ENCODE measurements at regions not wholly inside any gene's neighbourhood (a gene's known extent, or its start where the extent isn't known, plus 50 kb on each side); places are given as distances from the start of the nearest gene placed in this dataset.

DNA sequence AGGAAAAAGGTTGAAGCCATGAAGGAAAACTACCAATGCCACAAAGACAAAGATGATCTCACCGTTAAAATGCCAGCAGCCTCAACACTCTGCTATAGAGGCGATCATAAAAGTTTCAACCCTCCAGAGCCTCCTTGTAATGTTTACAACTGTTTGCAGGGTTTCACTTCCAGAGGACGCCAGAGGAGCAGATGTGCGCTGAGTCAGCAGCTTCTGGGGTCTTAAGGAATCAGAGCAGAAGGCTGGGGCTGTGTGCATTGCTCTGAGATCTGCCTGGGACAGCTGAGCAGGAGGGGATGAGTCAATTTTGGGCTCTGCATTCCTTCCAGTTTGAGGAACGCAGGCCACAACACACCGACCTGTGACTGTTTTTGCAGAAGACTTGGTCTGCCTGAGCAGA is 98.3 kb downstream of the TMEM130 start:
- DNase-seq (ENCODE audit: low spot score) = no peak
- no peak for TF ChIP-seq CTCF (IDR thresholded peaks at IDR 0.05; ENCODE audit: extremely low read depth, missing control alignments)

DNA sequence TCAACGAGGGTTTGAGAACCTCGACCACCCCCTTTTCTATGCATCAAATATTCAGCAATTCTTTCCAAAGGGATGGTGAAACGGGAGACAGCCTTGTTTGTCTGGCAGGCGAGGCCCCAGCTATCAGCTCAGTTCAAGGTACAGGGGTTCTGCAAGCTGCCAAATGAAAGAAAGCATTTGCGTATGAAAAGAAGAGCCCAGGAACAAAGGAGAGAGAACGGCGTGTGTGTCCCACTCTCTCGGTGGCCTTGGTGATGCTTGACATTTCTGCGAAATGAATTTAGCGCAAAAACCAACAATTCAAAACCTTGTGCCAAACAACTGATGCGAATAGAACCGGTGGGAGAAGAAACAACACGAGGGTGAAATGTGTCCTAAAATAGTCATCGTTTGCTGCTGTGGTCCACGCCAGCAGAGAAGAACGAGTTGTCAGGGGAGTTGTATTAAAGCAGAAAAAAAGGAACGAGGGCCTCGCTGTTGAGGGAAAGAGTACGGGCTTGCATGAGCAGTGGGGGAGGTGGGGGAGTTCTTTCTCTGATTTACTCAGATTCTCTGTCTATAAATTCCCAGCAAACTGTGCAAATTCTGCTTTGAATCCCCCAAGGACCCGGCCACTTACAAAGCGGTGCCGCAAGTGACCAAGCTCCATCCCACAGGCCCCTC is 97.7 kb downstream of the TMEM130 start:
- no peak for DNase-seq (ENCODE audit: low spot score)

DNA sequence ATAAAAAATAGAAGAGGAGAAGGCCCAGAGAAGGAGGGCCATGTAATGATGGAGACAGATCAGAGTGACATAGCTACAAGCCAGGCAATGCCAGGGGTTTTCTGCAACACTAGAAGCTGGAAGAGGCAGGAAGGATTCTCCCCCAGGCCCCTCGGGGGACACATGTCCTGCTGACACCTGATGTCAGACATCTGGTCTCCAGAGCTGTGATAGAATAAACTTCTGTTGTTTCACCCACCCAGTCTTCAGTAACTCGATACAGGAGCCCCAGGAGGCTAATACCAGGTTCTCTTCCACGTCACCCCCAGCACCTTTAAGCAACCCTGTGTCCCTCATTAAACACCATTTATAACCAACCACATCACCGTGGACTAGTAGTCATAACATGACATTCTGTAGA is 94.9 kb downstream of the TMEM130 start:
- no peak for TF ChIP-seq CTCF (IDR thresholded peaks at IDR 0.05; ENCODE audit: extremely low read depth, missing control alignments)

More for the DNA sequence above, 97.7 kb downstream of the TMEM130 start:
- TF ChIP-seq CTCF (IDR thresholded peaks at IDR 0.05; ENCODE audit: extremely low read depth, missing control alignments) = no peak

GRCh38 chr7:98777051-98777450 is 92.8 kb downstream of the TMEM130 start:
- DNase-seq (ENCODE audit: low spot score) = no peak
- no peak for TF ChIP-seq CTCF (IDR thresholded peaks at IDR 0.05; ENCODE audit: extremely low read depth, missing control alignments)

More for the DNA sequence above, 94.9 kb downstream of the TMEM130 start:
- no peak for DNase-seq (ENCODE audit: low spot score)

DNA sequence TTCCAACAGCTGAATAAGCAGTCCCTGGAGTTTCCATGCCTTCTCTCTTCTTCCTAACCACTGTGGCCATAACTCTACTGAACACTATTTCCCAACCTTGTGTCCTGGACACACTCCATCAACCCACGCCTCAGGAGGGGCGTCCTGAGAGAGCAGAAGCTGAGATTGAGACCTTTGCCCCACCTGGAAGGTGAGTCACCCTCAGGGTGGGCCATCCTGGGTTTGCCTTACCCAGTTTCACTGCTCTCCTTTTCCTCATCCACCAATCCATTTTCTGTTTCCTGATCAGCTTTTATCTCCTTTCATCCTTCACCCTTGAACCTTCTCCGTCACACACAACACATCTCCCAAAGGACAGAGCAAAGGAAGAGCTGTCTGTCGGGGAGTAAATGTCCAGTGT is 91.4 kb downstream of the TMEM130 start:
- TF ChIP-seq CTCF (IDR thresholded peaks at IDR 0.05; ENCODE audit: extremely low read depth, missing control alignments) = no peak
- DNase-seq (ENCODE audit: low spot score) = no peak

DNA sequence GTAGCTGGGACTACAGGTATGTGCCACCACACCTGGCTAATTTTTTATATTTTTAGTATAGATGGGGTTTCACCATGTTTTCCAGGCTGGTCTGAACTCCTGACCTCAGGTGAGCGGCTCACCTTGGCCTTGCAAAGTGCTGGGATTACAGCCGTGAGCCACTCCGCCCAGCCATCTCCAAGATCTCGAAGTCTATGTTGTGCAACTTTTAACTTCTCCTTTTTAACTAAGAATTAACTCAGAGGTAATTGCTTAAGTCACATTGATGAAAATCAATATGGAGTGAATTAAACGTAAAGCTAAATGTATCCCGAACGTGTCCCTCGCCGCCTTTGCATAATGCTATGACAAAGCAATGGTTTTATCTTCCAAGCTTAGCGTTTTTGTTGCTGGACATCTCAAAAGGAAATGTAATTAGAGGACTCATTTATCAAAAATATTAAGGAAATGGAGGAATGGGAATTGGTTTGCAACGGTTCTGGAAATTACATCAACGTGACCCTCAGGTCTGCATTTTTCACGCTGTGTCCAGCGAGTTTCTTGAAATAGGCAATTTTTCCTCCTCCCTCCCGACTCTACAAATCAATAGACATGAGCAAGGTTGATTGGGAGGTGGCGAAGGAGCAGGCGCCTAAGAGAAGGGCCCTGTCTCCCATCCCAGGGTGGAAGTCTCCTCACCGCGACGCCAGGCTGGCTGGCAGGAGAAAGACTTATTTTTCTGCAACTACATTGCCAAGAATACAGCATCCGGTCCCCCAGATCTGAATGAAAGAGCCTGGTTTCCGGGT is 89.8 kb downstream of the TMEM130 start:
- no peak for DNase-seq (ENCODE audit: low spot score)
- TF ChIP-seq CTCF (IDR thresholded peaks at IDR 0.05; ENCODE audit: extremely low read depth, missing control alignments) = no peak

GRCh38 chr7:98784216-98784785 is 85.5 kb downstream of the TMEM130 start:
- no peak for DNase-seq (ENCODE audit: low spot score)
- no peak for TF ChIP-seq CTCF (IDR thresholded peaks at IDR 0.05; ENCODE audit: extremely low read depth, missing control alignments)
